Ectodermal cell (in vitro differentiated cells): ENCODE measurements at regions not wholly inside any gene's neighbourhood (a gene's known extent, or its start where the extent isn't known, plus 50 kb on each side); places are given as distances from the start of the nearest gene placed in this dataset.

Experiments used
- H3K27ac ChIP-seq: 2 replicates; pipeline ENCODE4 v1.7.0; 2013; ENCODE audit warnings: mild to moderate bottlenecking, low read depth, low read length; ENCODE audit not compliant: insufficient read depth, poor library complexity, severe bottlenecking
- H3K27me3 ChIP-seq: 2 replicates; pipeline ENCODE4 v1.7.0; 2013; ENCODE audit warnings: mild to moderate bottlenecking, low read length; ENCODE audit not compliant: insufficient read depth, control insufficient read depth, poor library complexity, severe bottlenecking
- H3K36me3 ChIP-seq: one replicate; pipeline ENCODE4 v1.7.0; 2013; ENCODE audit warnings: low read length; ENCODE audit not compliant: control insufficient read depth, insufficient read depth
- H3K4me1 ChIP-seq: one replicate; pipeline ENCODE4 v1.7.0; 2013; ENCODE audit warnings: low read length; ENCODE audit not compliant: control insufficient read depth, insufficient read depth
- H3K4me3 ChIP-seq: 2 replicates; pipeline ENCODE4 v1.7.0; 2013; ENCODE audit warnings: low read depth, low read length, control low read depth; ENCODE audit not compliant: insufficient read depth
- H3K9me3 ChIP-seq: 2 replicates; pipeline ENCODE4 v1.7.0; 2013; ENCODE audit warnings: mild to moderate bottlenecking, low read length, moderate library complexity; ENCODE audit not compliant: control insufficient read depth
- WGBS, 2 experiments: methylation state at CpG; one replicate each; pipeline ENCODE4 v1.1.7; 2013; ENCODE audit warnings: missing lambda C conversion rate in 2 of 2; 5-methylcytosine and 5-hydroxymethylcytosine counted together

- H3K4me1 ChIP-seq = peaks cover 7% of the 10 kb centered on the region
- 90 to 93% methylated on average over 6 of the region's 6 CpGs for WGBS, 2 experiments
- H3K36me3 ChIP-seq = no peaks in the 10 kb centered on the region
- no peak overlapping the region for H3K4me3 ChIP-seq
- no peak overlapping the region for H3K27ac ChIP-seq
- H3K9me3 ChIP-seq = no peaks in the 10 kb centered on the region
- no peaks in the 10 kb centered on the region for H3K27me3 ChIP-seq
Measured at GRCh38 chr5:38776149-38776896, 69.5 kb upstream of the OSMR start.

- Histone ChIP-seq H3K9me3 (no peaks in the 10 kb centered on the region), H3K4me1 (peaks cover 7% of the 10 kb centered on the region), H3K27ac (no peak overlapping the region), H3K4me3 (no peak overlapping the region), H3K36me3 (no peaks in the 10 kb centered on the region), H3K27me3 (no peaks in the 10 kb centered on the region)
- 58% methylated on average over 2 of the region's 2 CpGs; no CpG with 5 or more reads in 1 of the 2 experiments for WGBS, 2 experiments
Measured at GRCh38 chr5:38777111-38777510, 68.7 kb upstream of the OSMR start.

GRCh38 chr5:38780316-38780715 is 65.5 kb upstream of the OSMR start:
- Histone ChIP-seq H3K4me1 (no peaks in the 10 kb centered on the region), H3K27ac (no peak overlapping the region), H3K4me3 (no peak overlapping the region), H3K36me3 (no peaks in the 10 kb centered on the region), H3K27me3 (no peaks in the 10 kb centered on the region), H3K9me3 (no peaks in the 10 kb centered on the region)

- no peak overlapping the region for H3K27ac ChIP-seq
- H3K9me3 ChIP-seq = no peaks in the 10 kb centered on the region
- no peak overlapping the region for H3K4me3 ChIP-seq
- no peaks in the 10 kb centered on the region for H3K36me3 ChIP-seq
- H3K27me3 ChIP-seq = no peaks in the 10 kb centered on the region
- no peaks in the 10 kb centered on the region for H3K4me1 ChIP-seq
- 83 to 97% methylated on average over 1 to 2 of the region's 2 CpGs for WGBS, 2 experiments
Measured at GRCh38 chr5:38780945-38781344, 64.9 kb upstream of the OSMR start.

- no peak overlapping the region for H3K27ac ChIP-seq
- H3K4me1 ChIP-seq = no peaks in the 10 kb centered on the region
- H3K9me3 ChIP-seq = peaks cover 3% of the 10 kb centered on the region
- no peaks in the 10 kb centered on the region for H3K27me3 ChIP-seq
- H3K36me3 ChIP-seq = no peaks in the 10 kb centered on the region
- WGBS, 2 experiments = 100% methylated on average over 1 of the region's 1 CpG
- H3K4me3 ChIP-seq = no peak overlapping the region
Measured at GRCh38 chr5:38782180-38782835, 63.5 kb upstream of the OSMR start.

GRCh38 chr5:38783011-38783561 is 62.7 kb upstream of the OSMR start:
- Histone ChIP-seq H3K4me3 (no peak overlapping the region), H3K27me3 (no peaks in the 10 kb centered on the region), H3K9me3 (peaks cover 3% of the 10 kb centered on the region), H3K36me3 (no peaks in the 10 kb centered on the region), H3K4me1 (no peaks in the 10 kb centered on the region), H3K27ac (no peak overlapping the region)
- WGBS, 2 experiments = 80 to 89% methylated on average over 1 to 2 of the region's 2 CpGs

- no peaks in the 10 kb centered on the region for H3K36me3 ChIP-seq
- H3K27me3 ChIP-seq = no peaks in the 10 kb centered on the region
- 93 to 97% methylated on average over 2 of the region's 2 CpGs for WGBS, 2 experiments
- H3K4me1 ChIP-seq = no peaks in the 10 kb centered on the region
- no peak overlapping the region for H3K4me3 ChIP-seq
- no peak overlapping the region for H3K27ac ChIP-seq
- peaks cover 3% of the 10 kb centered on the region for H3K9me3 ChIP-seq
Measured at GRCh38 chr5:38789134-38789533, 56.7 kb upstream of the OSMR start.

- H3K36me3 ChIP-seq = no peaks in the 10 kb centered on the region
- no peaks in the 10 kb centered on the region for H3K27me3 ChIP-seq
- H3K27ac ChIP-seq = no peak overlapping the region
- no peaks in the 10 kb centered on the region for H3K4me1 ChIP-seq
- peaks cover 3% of the 10 kb centered on the region for H3K9me3 ChIP-seq
- H3K4me3 ChIP-seq = no peak overlapping the region
- WGBS, 2 experiments = 89 to 92% methylated on average over 1 to 2 of the region's 2 CpGs
Measured at GRCh38 chr5:38789777-38790176, 56.0 kb upstream of the OSMR start.

GRCh38 chr5:38790268-38790667 is 55.5 kb upstream of the OSMR start:
- H3K4me1 ChIP-seq = no peaks in the 10 kb centered on the region
- peaks cover 3% of the 10 kb centered on the region for H3K9me3 ChIP-seq
- no peaks in the 10 kb centered on the region for H3K36me3 ChIP-seq
- 90 to 98% methylated on average over 1 of the region's 1 CpG for WGBS, 2 experiments
- no peaks in the 10 kb centered on the region for H3K27me3 ChIP-seq
- no peak overlapping the region for H3K4me3 ChIP-seq
- H3K27ac ChIP-seq = no peak overlapping the region

GRCh38 chr5:38790891-38791290 is 54.9 kb upstream of the OSMR start:
- Histone ChIP-seq H3K9me3 (peaks cover 3% of the 10 kb centered on the region), H3K27ac (no peak overlapping the region), H3K4me1 (no peaks in the 10 kb centered on the region), H3K4me3 (no peak overlapping the region), H3K36me3 (no peaks in the 10 kb centered on the region), H3K27me3 (no peaks in the 10 kb centered on the region)
- WGBS, 2 experiments = 87 to 91% methylated on average over 2 of the region's 2 CpGs
